ENCODE measurements at regions not wholly inside any gene's neighbourhood (a gene's known extent, or its start where the extent isn't known, plus 50 kb on each side); places are given as distances from the start of the nearest gene placed in this dataset.

DNA sequence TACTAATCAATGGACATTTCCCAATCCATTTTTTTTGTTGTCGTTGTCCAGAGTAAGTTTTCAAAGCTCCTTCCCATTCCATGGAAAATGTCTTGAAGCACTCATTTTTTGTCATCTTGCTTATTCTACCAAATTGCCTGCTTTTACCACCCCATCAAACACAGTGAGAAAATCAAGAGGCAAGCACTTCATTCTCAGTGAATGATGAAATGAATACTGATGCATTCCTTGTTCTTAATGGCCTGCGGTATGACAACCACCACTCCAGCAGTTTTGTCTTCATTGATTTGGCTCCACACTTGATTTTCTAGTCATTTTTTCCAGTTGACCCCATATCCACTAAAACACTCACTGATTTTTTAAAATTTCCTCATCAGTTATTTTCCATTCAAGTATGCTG, 193.5 kb upstream of the ANKH start:
- TF ChIP-seq, protein P1, sequence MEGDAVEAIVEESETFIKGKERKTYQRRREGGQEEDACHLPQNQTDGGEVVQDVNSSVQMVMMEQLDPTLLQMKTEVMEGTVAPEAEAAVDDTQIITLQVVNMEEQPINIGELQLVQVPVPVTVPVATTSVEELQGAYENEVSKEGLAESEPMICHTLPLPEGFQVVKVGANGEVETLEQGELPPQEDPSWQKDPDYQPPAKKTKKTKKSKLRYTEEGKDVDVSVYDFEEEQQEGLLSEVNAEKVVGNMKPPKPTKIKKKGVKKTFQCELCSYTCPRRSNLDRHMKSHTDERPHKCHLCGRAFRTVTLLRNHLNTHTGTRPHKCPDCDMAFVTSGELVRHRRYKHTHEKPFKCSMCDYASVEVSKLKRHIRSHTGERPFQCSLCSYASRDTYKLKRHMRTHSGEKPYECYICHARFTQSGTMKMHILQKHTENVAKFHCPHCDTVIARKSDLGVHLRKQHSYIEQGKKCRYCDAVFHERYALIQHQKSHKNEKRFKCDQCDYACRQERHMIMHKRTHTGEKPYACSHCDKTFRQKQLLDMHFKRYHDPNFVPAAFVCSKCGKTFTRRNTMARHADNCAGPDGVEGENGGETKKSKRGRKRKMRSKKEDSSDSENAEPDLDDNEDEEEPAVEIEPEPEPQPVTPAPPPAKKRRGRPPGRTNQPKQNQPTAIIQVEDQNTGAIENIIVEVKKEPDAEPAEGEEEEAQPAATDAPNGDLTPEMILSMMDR (IDR thresholded peaks at IDR 0.05; ENCODE audit: low read depth, low read length) = no peak
- DNase-seq (ENCODE audit: extremely low read depth, low read depth) = no peak

- TF ChIP-seq, protein P1 (IDR thresholded peaks at IDR 0.05; ENCODE audit: low read depth, low read length) = no peak
- no peak for DNase-seq (ENCODE audit: extremely low read depth, low read depth)
These were observed 192.8 kb upstream of the ANKH start for GRCh38 chr5:15064396-15064795.

DNA sequence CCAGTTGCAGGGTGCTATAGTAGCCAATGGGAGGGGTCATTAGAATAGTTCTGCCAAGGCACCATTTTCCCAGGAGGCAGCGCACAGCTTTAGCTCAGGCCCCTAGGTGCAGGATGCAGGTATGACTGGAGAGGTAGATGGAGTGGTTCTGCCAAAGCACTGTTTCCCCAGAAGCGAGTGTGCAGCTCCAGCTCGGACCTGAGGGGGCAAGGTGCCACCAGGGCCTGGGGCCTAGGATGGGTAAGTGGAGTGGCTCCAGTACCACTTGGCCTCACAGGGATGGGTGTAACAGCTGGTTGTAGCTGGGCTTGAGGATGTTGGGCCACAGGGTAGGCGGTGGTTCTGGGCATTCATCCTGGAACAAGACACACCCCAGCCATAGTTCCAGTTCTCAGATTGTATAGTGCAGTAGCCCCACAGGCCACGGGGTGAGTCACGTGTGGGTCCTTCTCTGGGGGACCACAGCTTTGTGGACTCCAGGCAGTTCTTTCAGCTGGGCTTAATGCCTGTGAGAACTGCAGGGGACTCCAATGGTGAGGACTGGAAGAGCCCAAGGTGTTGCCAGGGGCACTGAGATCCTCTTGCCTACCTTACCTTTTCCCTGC, 185.5 kb upstream of the ANKH start:
- DNase-seq (ENCODE audit: extremely low read depth, low read depth) = no peak
- TF ChIP-seq, protein P1 (IDR thresholded peaks at IDR 0.05; ENCODE audit: low read depth, low read length) = no peak

GRCh38 chr5:15044521-15044920, 172.9 kb upstream of the ANKH start:
- TF ChIP-seq, protein P1 (IDR thresholded peaks at IDR 0.05; ENCODE audit: low read depth, low read length) = no peak
- DNase-seq (ENCODE audit: extremely low read depth, low read depth) = no peak

DNA sequence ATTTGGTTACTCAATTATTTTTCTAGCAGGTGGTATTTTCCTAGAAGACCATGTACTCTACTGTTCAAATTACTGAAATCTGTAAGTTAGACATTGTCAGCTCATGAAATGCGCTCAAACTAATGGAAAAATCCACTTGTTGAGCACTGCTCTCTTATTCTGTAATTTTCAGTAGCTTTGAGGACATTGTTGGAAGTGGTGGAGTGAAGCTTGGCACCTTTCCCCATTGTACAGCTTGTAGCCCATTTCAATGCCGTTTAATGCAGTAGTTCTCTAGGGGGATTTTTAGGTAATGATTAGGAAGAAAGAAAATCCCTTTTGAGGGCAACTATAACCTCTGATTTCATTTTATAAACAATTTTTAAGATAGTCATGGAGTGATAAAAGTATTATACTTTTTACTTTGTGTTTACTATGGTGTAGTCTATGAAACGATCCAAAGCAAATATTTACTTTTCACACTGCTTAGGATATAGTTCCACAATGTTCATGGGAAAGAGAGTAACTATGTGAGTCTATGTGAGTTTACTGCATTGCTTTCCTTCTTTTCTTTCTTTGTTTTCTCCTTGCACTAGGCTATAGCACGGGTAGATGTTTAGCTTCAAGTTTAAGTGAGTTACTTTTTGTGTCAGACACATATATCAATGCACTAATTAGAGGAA, 165.8 kb upstream of the ANKH start:
- TF ChIP-seq, protein P1 (IDR thresholded peaks at IDR 0.05; ENCODE audit: low read depth, low read length) = no peak
- DNase-seq (ENCODE audit: extremely low read depth, low read depth) = no peak

DNA sequence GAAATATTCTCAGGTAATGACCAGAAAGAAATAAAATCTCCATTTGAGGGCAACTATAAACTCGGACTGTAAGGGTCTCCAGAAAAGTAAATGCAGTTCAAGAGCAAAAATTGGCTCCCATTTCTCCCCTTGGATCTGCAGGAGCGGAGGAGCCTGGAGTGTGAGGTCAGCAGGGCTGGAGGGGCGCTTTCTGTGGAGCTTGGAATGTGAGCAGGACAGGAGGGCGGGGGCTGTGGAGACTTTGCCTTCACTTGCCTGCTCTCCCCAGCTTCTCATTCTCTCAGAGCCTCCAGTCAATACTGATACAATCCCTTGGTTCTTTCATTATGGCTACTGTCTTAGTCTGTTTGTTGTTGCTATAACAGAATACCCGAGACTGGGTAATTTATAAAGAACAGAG, 162.8 kb upstream of the ANKH start:
- DNase-seq (ENCODE audit: extremely low read depth, low read depth) = no peak
- TF ChIP-seq, protein P1 (IDR thresholded peaks at IDR 0.05; ENCODE audit: low read depth, low read length) = no peak

GRCh38 chr5:15031180-15031579, 159.6 kb upstream of the ANKH start:
- TF ChIP-seq, protein P1 (IDR thresholded peaks at IDR 0.05; ENCODE audit: low read depth, low read length) = no peak
- DNase-seq (ENCODE audit: extremely low read depth, low read depth) = no peak
